Breast epithelium (tissue), 3 donors: ENCODE measurements at regions not wholly inside any gene's neighbourhood (a gene's known extent, or its start where the extent isn't known, plus 50 kb on each side); places are given as distances from the start of the nearest gene placed in this dataset.

Experiments used
- CTCF ChIP-seq, 3 donors: fragments of 450-650 bp; IDR thresholded peaks; one replicate each; pipeline ENCODE4 v1.5.1; 2016 to 2017; ENCODE audit warnings: antibody characterized with exemption in 3 of 3, mild to moderate bottlenecking in 3 of 3, moderate library complexity in 3 of 3
- POLR2A ChIP-seq: fragments of 450-650 bp; IDR thresholded peaks from one replicate; pipeline ENCODE4 v1.6.1; 2016; ENCODE audit warnings: antibody characterized with exemption, mild to moderate bottlenecking, moderate library complexity
- POLR2AphosphoS5 ChIP-seq, 3 donors: sonication (generic); formaldehyde crosslinking; IDR thresholded peaks; one replicate each; pipeline ENCODE4 v1.6.1; 2017; ENCODE audit warnings: antibody characterized with exemption in 3 of 3

- TF ChIP-seq CTCF (IDR thresholded peaks at IDR 0.05) (no peak), POLR2A (no peak), POLR2AphosphoS5 (IDR thresholded peaks at IDR 0.05) (no peak)
Measured at GRCh38 chr2:128395196-128395595, 76.5 kb upstream of the HS6ST1 start.
